OCI-LY1 (cell line): ENCODE measurements at regions not wholly inside any gene's neighbourhood (a gene's known extent, or its start where the extent isn't known, plus 50 kb on each side); places are given as distances from the start of the nearest gene placed in this dataset.

Source experiments
- H2AFZ ChIP-seq: fragments of 200-600 bp; sonication (generic), shearing (Covaris generic); 2 replicates; pipeline ENCODE4 v1.6.0; 2014; ENCODE audit warnings: antibody characterized with exemption, mild to moderate bottlenecking, low read length
- H3F3A ChIP-seq: fragments of 200-600 bp; sonication (generic), shearing (Covaris generic); 2 replicates; pipeline ENCODE4 v1.6.0; 2014; ENCODE audit warnings: mild to moderate bottlenecking, antibody characterized with exemption, low read length, moderate library complexity; ENCODE audit not compliant: insufficient read depth
- H3K27ac ChIP-seq: fragments of 200-600 bp; sonication (generic); 2 replicates; pipeline ENCODE4 v1.5.1; 2014; ENCODE audit warnings: low read length, mixed run types, mild to moderate bottlenecking, low read depth; ENCODE audit not compliant: poor library complexity, severe bottlenecking
- H3K27me3 ChIP-seq: fragments of 200-600 bp; sonication (generic); 2 replicates; pipeline ENCODE4 v1.6.0; 2014; ENCODE audit warnings: antibody characterized with exemption, mild to moderate bottlenecking, low read length, moderate library complexity; ENCODE audit not compliant: insufficient read depth
- H3K36me3 ChIP-seq: fragments of 200-600 bp; sonication (generic); 2 replicates; pipeline ENCODE4 v1.6.1; 2014; ENCODE audit warnings: mild to moderate bottlenecking, antibody characterized with exemption, low read length, moderate library complexity, mixed read lengths; ENCODE audit not compliant: insufficient read depth
- H3K4me1 ChIP-seq: fragments of 200-600 bp; sonication (generic); 2 replicates; pipeline ENCODE4 v1.5.1; 2014; ENCODE audit warnings: mild to moderate bottlenecking, low read length, moderate library complexity; ENCODE audit not compliant: insufficient read depth, severe bottlenecking
- H3K4me2 ChIP-seq: fragments of 200-600 bp; sonication (generic), shearing (Covaris generic); 2 replicates; pipeline ENCODE4 v1.6.1; 2014; ENCODE audit warnings: low read length
- H3K4me3 ChIP-seq: fragments of 200-600 bp; sonication (generic); 2 replicates; pipeline ENCODE4 v1.5.1; 2014; ENCODE audit warnings: low read length, low read depth, mild to moderate bottlenecking, mixed read lengths; ENCODE audit not compliant: poor library complexity, severe bottlenecking
- H3K79me2 ChIP-seq: fragments of 200-600 bp; shearing (Covaris generic); 2 replicates; pipeline ENCODE4 v1.6.1; 2016; ENCODE audit warnings: mixed run types, low read length, mixed read lengths; ENCODE audit not compliant: insufficient read depth
- H3K9ac ChIP-seq: fragments of 200-600 bp; sonication (generic), shearing (Covaris generic); 2 replicates; pipeline ENCODE4 v1.6.1; 2014; ENCODE audit warnings: mild to moderate bottlenecking, low read length, mixed read lengths
- H3K9me2 ChIP-seq: fragments of 200-600 bp; sonication (generic), shearing (Covaris generic); 2 replicates; pipeline ENCODE4 v1.6.1; 2014; ENCODE audit warnings: low read depth, mild to moderate bottlenecking, low read length, mixed read lengths
- H3K9me3 ChIP-seq: fragments of 200-600 bp; shearing (Covaris generic); 2 replicates; pipeline ENCODE4 v1.6.1; 2014; ENCODE audit warnings: low read length, mixed read lengths
- H4K20me1 ChIP-seq: fragments of 200-600 bp; sonication (generic), shearing (Covaris generic); 2 replicates; pipeline ENCODE4 v1.6.0; 2016; ENCODE audit warnings: mild to moderate bottlenecking, low read length; ENCODE audit not compliant: insufficient read depth
- CTCF ChIP-seq: fragments of 200-600 bp; sonication (generic), shearing (Covaris generic); IDR thresholded peaks from 2 replicates; pipeline ENCODE4 v1.5.1; 2017; ENCODE audit warnings: mild to moderate bottlenecking, antibody characterized with exemption, low read length, moderate library complexity, mixed read lengths
- EZH2 ChIP-seq: fragments of 200-600 bp; sonication (generic), shearing (Covaris generic); IDR thresholded peaks from 2 replicates; pipeline ENCODE4 v1.8.0; 2017; ENCODE audit warnings: borderline replicate concordance, mixed run types, mild to moderate bottlenecking, antibody characterized with exemption, low read length, moderate library complexity, mixed read lengths

- no peak overlapping the region for H3K4me2 ChIP-seq
- no peaks in the 10 kb centered on the region for H3K9me3 ChIP-seq
- H3K79me2 ChIP-seq, result no peaks in the 10 kb centered on the region
- H3K4me1 ChIP-seq, result no peaks in the 10 kb centered on the region
- H2AFZ ChIP-seq, result no peak overlapping the region
- H3K36me3 ChIP-seq, result no peaks in the 10 kb centered on the region
- no peaks in the 10 kb centered on the region for H3F3A ChIP-seq
- H3K27me3 ChIP-seq, result no peaks in the 10 kb centered on the region
- H3K9ac ChIP-seq, result no peak overlapping the region
- H3K27ac ChIP-seq, result no peak overlapping the region
- no peak overlapping the region for H3K4me3 ChIP-seq
- TF ChIP-seq EZH2 (no peak), CTCF (no peak)
- no peaks in the 10 kb centered on the region for H3K9me2 ChIP-seq
- H4K20me1 ChIP-seq, result no peaks in the 10 kb centered on the region
Measured at GRCh38 chr7:21054427-21055112, 267.9 kb upstream of the SP8 start.

GRCh38 chr7:21059069-21059468 lies 272.4 kb upstream of the SP8 start:
- H3K9me2 ChIP-seq, result no peaks in the 10 kb centered on the region
- H3K4me3 ChIP-seq, result no peak overlapping the region
- no peaks in the 10 kb centered on the region for H3K27me3 ChIP-seq
- no peaks in the 10 kb centered on the region for H3K4me1 ChIP-seq
- H3K27ac ChIP-seq, result no peak overlapping the region
- no peak overlapping the region for H3K4me2 ChIP-seq
- no peak overlapping the region for H2AFZ ChIP-seq
- H4K20me1 ChIP-seq, result no peaks in the 10 kb centered on the region
- no peaks in the 10 kb centered on the region for H3K79me2 ChIP-seq
- H3K36me3 ChIP-seq, result no peaks in the 10 kb centered on the region
- no peaks in the 10 kb centered on the region for H3K9me3 ChIP-seq
- TF ChIP-seq EZH2 (no peak), CTCF (no peak)
- H3F3A ChIP-seq, result no peaks in the 10 kb centered on the region; the same call in 1 of the 2 replicates
- no peak overlapping the region for H3K9ac ChIP-seq

GRCh38 chr7:21063106-21063505 lies 276.4 kb upstream of the SP8 start:
- Histone ChIP-seq H3K4me2 (no peak overlapping the region), H2AFZ (no peak overlapping the region), H3K27me3 (no peaks in the 10 kb centered on the region), H3K9me3 (no peaks in the 10 kb centered on the region), H3K79me2 (no peaks in the 10 kb centered on the region), H3K27ac (no peak overlapping the region), H3K4me1 (no peaks in the 10 kb centered on the region), H3K9me2 (no peaks in the 10 kb centered on the region), H3K36me3 (no peaks in the 10 kb centered on the region), H3K4me3 (no peak overlapping the region), H4K20me1 (no peaks in the 10 kb centered on the region), H3F3A (no peaks in the 10 kb centered on the region; the same call in 1 of the 2 replicates), H3K9ac (no peak overlapping the region)
- no peak for TF ChIP-seq CTCF
- no peak for TF ChIP-seq EZH2
